ENCODE measurements at regions not wholly inside any gene's neighbourhood (a gene's known extent, or its start where the extent isn't known, plus 50 kb on each side); places are given as distances from the start of the nearest gene placed in this dataset.
"Not testable (repeated sequence)": the region's sequence is repeated elsewhere in the genome, so short reads cannot be mapped to it uniquely, and the experiment has no call there.

GRCh38 chr2:2721296-2721835 is 390.3 kb upstream of the MYT1L start:
- no peaks in the 10 kb centered on the region for H3K27me3 ChIP-seq (ENCODE audit: control insufficient read depth, low read length)
- H3K9me3 ChIP-seq (ENCODE audit: control insufficient read depth, insufficient read depth, low read length), result no peaks in the 10 kb centered on the region
- H3K9me2 ChIP-seq (replicated peaks; ENCODE audit: control insufficient read depth, low read length), result no peaks in the 10 kb centered on the region
- H4K20me1 ChIP-seq (ENCODE audit: control insufficient read depth, insufficient read depth, low read depth, low read length), result no peaks in the 10 kb centered on the region
- no peaks in the 10 kb centered on the region for H3F3A ChIP-seq (ENCODE audit: control insufficient read depth, insufficient read depth)
- TF ChIP-seq CTCF (IDR thresholded peaks at IDR 0.05; ENCODE audit: low read depth, low read length, poor library complexity, severe bottlenecking) (no peak), EZH2phosphoT487 (IDR thresholded peaks at IDR 0.05; ENCODE audit: borderline replicate concordance, low read length) (no peak)
- H3K4me2 ChIP-seq (ENCODE audit: low read length), result no peak overlapping the region
- H3K79me2 ChIP-seq (ENCODE audit: control insufficient read depth, low read length), result no peaks in the 10 kb centered on the region
- no peaks in the 10 kb centered on the region for H3K4me1 ChIP-seq (ENCODE audit: control insufficient read depth, low read length)
- no peaks in the 10 kb centered on the region for H3K36me3 ChIP-seq (ENCODE audit: control insufficient read depth, low read length)
- no peak overlapping the region for H3K27ac ChIP-seq (ENCODE audit: low read depth, low read length)
- no peak overlapping the region for H3K4me3 ChIP-seq (ENCODE audit: low read length)

GRCh38 chr2:2720806-2721205 is 389.7 kb upstream of the MYT1L start:
- not testable (repeated sequence) for H3K9me3 ChIP-seq (ENCODE audit: control insufficient read depth, insufficient read depth, low read length); H3K27me3 ChIP-seq (ENCODE audit: control insufficient read depth, low read length); H3F3A ChIP-seq (ENCODE audit: control insufficient read depth, insufficient read depth); H3K4me2 ChIP-seq (ENCODE audit: low read length); H3K4me3 ChIP-seq (ENCODE audit: low read length); H3K79me2 ChIP-seq (ENCODE audit: control insufficient read depth, low read length); H3K4me1 ChIP-seq (ENCODE audit: control insufficient read depth, low read length); H3K36me3 ChIP-seq (ENCODE audit: control insufficient read depth, low read length); H3K9me2 ChIP-seq (replicated peaks; ENCODE audit: control insufficient read depth, low read length); H3K27ac ChIP-seq (ENCODE audit: low read depth, low read length); H4K20me1 ChIP-seq (ENCODE audit: control insufficient read depth, insufficient read depth, low read depth, low read length)

- no peaks in the 10 kb centered on the region for H3K9me2 ChIP-seq (replicated peaks; ENCODE audit: control insufficient read depth, low read length)
- H3K9me3 ChIP-seq (ENCODE audit: control insufficient read depth, insufficient read depth, low read length), result no peaks in the 10 kb centered on the region
- no peaks in the 10 kb centered on the region for H4K20me1 ChIP-seq (ENCODE audit: control insufficient read depth, insufficient read depth, low read depth, low read length)
- H3K4me1 ChIP-seq (ENCODE audit: control insufficient read depth, low read length), result no peaks in the 10 kb centered on the region
- TF ChIP-seq CTCF (IDR thresholded peaks at IDR 0.05; ENCODE audit: low read depth, low read length, poor library complexity, severe bottlenecking) (no peak), EZH2phosphoT487 (IDR thresholded peaks at IDR 0.05; ENCODE audit: borderline replicate concordance, low read length) (no peak)
- H3K27me3 ChIP-seq (ENCODE audit: control insufficient read depth, low read length), result no peaks in the 10 kb centered on the region
- H3K27ac ChIP-seq (ENCODE audit: low read depth, low read length), result no peak overlapping the region
- no peaks in the 10 kb centered on the region for H3K79me2 ChIP-seq (ENCODE audit: control insufficient read depth, low read length)
- no peak overlapping the region for H3K4me2 ChIP-seq (ENCODE audit: low read length)
- no peaks in the 10 kb centered on the region for H3K36me3 ChIP-seq (ENCODE audit: control insufficient read depth, low read length)
- H3F3A ChIP-seq (ENCODE audit: control insufficient read depth, insufficient read depth), result no peaks in the 10 kb centered on the region
- H3K4me3 ChIP-seq (ENCODE audit: low read length), result no peak overlapping the region
Measured at GRCh38 chr2:2720351-2720750, 389.3 kb upstream of the MYT1L start.

- no peak for TF ChIP-seq EZH2phosphoT487 (IDR thresholded peaks at IDR 0.05; ENCODE audit: borderline replicate concordance, low read length)
- no peak for TF ChIP-seq CTCF (IDR thresholded peaks at IDR 0.05; ENCODE audit: low read depth, low read length, poor library complexity, severe bottlenecking)
- Histone ChIP-seq H3K27me3 (ENCODE audit: control insufficient read depth, low read length) (no peaks in the 10 kb centered on the region), H3K4me3 (ENCODE audit: low read length) (no peak overlapping the region), H3K4me1 (ENCODE audit: control insufficient read depth, low read length) (no peaks in the 10 kb centered on the region), H3K9me3 (ENCODE audit: control insufficient read depth, insufficient read depth, low read length) (no peaks in the 10 kb centered on the region), H4K20me1 (ENCODE audit: control insufficient read depth, insufficient read depth, low read depth, low read length) (no peaks in the 10 kb centered on the region), H3F3A (ENCODE audit: control insufficient read depth, insufficient read depth) (no peaks in the 10 kb centered on the region), H3K9me2 (replicated peaks; ENCODE audit: control insufficient read depth, low read length) (no peaks in the 10 kb centered on the region), H3K27ac (ENCODE audit: low read depth, low read length) (no peak overlapping the region), H3K36me3 (ENCODE audit: control insufficient read depth, low read length) (no peaks in the 10 kb centered on the region), H3K79me2 (ENCODE audit: control insufficient read depth, low read length) (no peaks in the 10 kb centered on the region), H3K4me2 (ENCODE audit: low read length) (no peak overlapping the region)
Measured at GRCh38 chr2:2719781-2720180, 388.7 kb upstream of the MYT1L start.

Measured in DOHH2 (cell line).